HG03196 (cell line): ENCODE measurements at regions not wholly inside any gene's neighbourhood (a gene's known extent, or its start where the extent isn't known, plus 50 kb on each side); places are given as distances from the start of the nearest gene placed in this dataset.

Source experiments
- ATAC-seq: cut with Tn5 transposase; IDR thresholded peaks from one replicate; pipeline ENCODE4 v1.9.1; 2021; ENCODE audit not compliant: unreplicated experiment

- no peak for ATAC-seq
Measured at GRCh38 chr4:54359919-54360650, 131.0 kb downstream of the PDGFRA start.

- ATAC-seq, result no peak
Measured at GRCh38 chr4:54363037-54363436, 133.9 kb downstream of the PDGFRA start.

- ATAC-seq, result no peak
Measured at GRCh38 chr4:54365691-54366090, 136.6 kb downstream of the PDGFRA start.

- ATAC-seq, result no peak
Measured at GRCh38 chr4:54367059-54367458, 138.0 kb downstream of the PDGFRA start.

GRCh38 chr4:54368281-54369265 is 139.5 kb downstream of the PDGFRA start:
- no peak for ATAC-seq

GRCh38 chr4:54371173-54371572 is 142.1 kb downstream of the PDGFRA start:
- no peak for ATAC-seq

GRCh38 chr4:54372951-54373350 is 143.9 kb downstream of the PDGFRA start:
- no peak for ATAC-seq

GRCh38 chr4:54373718-54374210 is 144.7 kb downstream of the PDGFRA start:
- no peak for ATAC-seq

- ATAC-seq, result no peak
Measured at GRCh38 chr4:54378461-54378860, 149.4 kb downstream of the PDGFRA start.

GRCh38 chr4:54384152-54384551 is 155.1 kb downstream of the PDGFRA start:
- ATAC-seq, result no peak

GRCh38 chr4:54384563-54384962 is 155.5 kb downstream of the PDGFRA start:
- ATAC-seq, result no peak

GRCh38 chr4:54386042-54386669 is 157.1 kb downstream of the PDGFRA start:
- no peak for ATAC-seq

GRCh38 chr4:54386693-54387092 is 157.6 kb downstream of the PDGFRA start:
- ATAC-seq, result no peak

- no peak for ATAC-seq
Measured at GRCh38 chr4:54390670-54391069, 161.6 kb downstream of the PDGFRA start.

GRCh38 chr4:54391104-54391503 is 162.0 kb downstream of the PDGFRA start:
- ATAC-seq, result no peak

- ATAC-seq, result no peak
Measured at GRCh38 chr4:54392479-54392878, 163.4 kb downstream of the PDGFRA start.

- no peak for ATAC-seq
Measured at GRCh38 chr4:54393243-54393642, 164.2 kb downstream of the PDGFRA start.

GRCh38 chr4:54395013-54395527 is 166.0 kb downstream of the PDGFRA start:
- ATAC-seq, result no peak

GRCh38 chr4:54400188-54400587 is 171.1 kb downstream of the PDGFRA start:
- no peak for ATAC-seq

- ATAC-seq, result no peak
Measured at GRCh38 chr4:54400802-54401201, 171.7 kb downstream of the PDGFRA start.

GRCh38 chr4:54402880-54403480 is 173.9 kb downstream of the PDGFRA start:
- no peak for ATAC-seq
